Panc1 (cell line): ENCODE measurements at regions not wholly inside any gene's neighbourhood (a gene's known extent, or its start where the extent isn't known, plus 50 kb on each side); places are given as distances from the start of the nearest gene placed in this dataset.

Experiments used
- ATAC-seq: fragments of 200-7000 bp; cut with Tn5 transposase; 2 replicates; pipeline ENCODE4 v1.9.1; 2020; ENCODE audit warnings: mild to moderate bottlenecking, moderate library complexity
- BruUV-seq: library from RNA; stranded (reverse); fragments of 400-500 nt; replicated peaks from 2 replicates; lab custom pipeline; 2021; lab: Mats Ljungman, UMichigan
- CTCF ChIA-PET: fragments of 300-600 bp; sonication (Branson Sonifier 250); formaldehyde crosslinking; loops from one replicate; lab custom pipeline; 2022; ENCODE audit warnings: antibody characterized with exemption; lab: Charles Lee
- POLR2A ChIA-PET: fragments of 300-600 bp; sonication (Branson Sonifier 250); formaldehyde crosslinking; loops from one replicate; lab custom pipeline; 2022; ENCODE audit warnings: antibody characterized with exemption; lab: Charles Lee
- DNase-seq: peaks from one replicate; pipeline ENCODE4 v3.0.0-alpha.2; 2010; ENCODE audit warnings: low read depth, low spot score
- H3K27ac ChIP-seq: 2 replicates; pipeline ENCODE4 v1.5.1; 2011; ENCODE audit warnings: mild to moderate bottlenecking, low read length, inconsistent platforms
- H3K27me3 ChIP-seq: fragments of 200-500 bp; sonication (Bioruptor generic); 2 replicates; pipeline ENCODE4 v1.6.0; 2014; ENCODE audit warnings: low read length, inconsistent platforms; ENCODE audit not compliant: control insufficient read depth, insufficient read depth
- H3K36me3 ChIP-seq: fragments of 200-500 bp; sonication (Bioruptor generic); 2 replicates; pipeline ENCODE4 v1.5.1; 2014; ENCODE audit warnings: inconsistent platforms, mild to moderate bottlenecking, low read length, moderate library complexity; ENCODE audit not compliant: control insufficient read depth, insufficient read depth
- H3K4me1 ChIP-seq: 2 replicates; pipeline ENCODE4 v1.5.1; 2011; ENCODE audit warnings: inconsistent platforms, mild to moderate bottlenecking, low read length, moderate library complexity; ENCODE audit not compliant: control insufficient read depth, insufficient read depth
- H3K4me3 ChIP-seq, 2 experiments: 2 replicates each; pipeline ENCODE4 v1.5.1; 2011 to 2012; ENCODE audit warnings: low read depth in 2 of 2, low read length in 2 of 2, mild to moderate bottlenecking in 2 of 2, inconsistent platforms in 1 of 2, moderate library complexity in 1 of 2
- H3K9me3 ChIP-seq: fragments of 200-500 bp; sonication (Bioruptor generic); 2 replicates; pipeline ENCODE4 v1.5.1; 2014; ENCODE audit warnings: low read depth, mild to moderate bottlenecking, inconsistent platforms, low read length, moderate library complexity; ENCODE audit not compliant: control insufficient read depth, insufficient read depth
- CTCF ChIP-seq: fragments of 450-650 bp; IDR thresholded peaks from 2 replicates; pipeline ENCODE4 v1.5.1; 2017; ENCODE audit warnings: mild to moderate bottlenecking
- POLR2AphosphoS5 ChIP-seq: IDR thresholded peaks from 2 replicates; pipeline ENCODE4 v1.6.1; 2012; ENCODE audit warnings: mild to moderate bottlenecking, low read depth, low read length, moderate library complexity
- REST ChIP-seq, 2 experiments: IDR thresholded peaks; 2 replicates each; pipeline ENCODE4 v1.6.1; 2011 to 2012; ENCODE audit warnings: low read depth in 2 of 2, control low read depth in 1 of 2, low read length in 1 of 2, mild to moderate bottlenecking in 1 of 2, moderate library complexity in 1 of 2; ENCODE audit not compliant: insufficient read depth in 1 of 2
- SIN3A ChIP-seq: IDR thresholded peaks from 2 replicates; pipeline ENCODE4 v1.6.1; 2012; ENCODE audit warnings: low read depth, mild to moderate bottlenecking, low read length, moderate library complexity, borderline replicate concordance; ENCODE audit not compliant: insufficient read depth
- TCF7L2 ChIP-seq: IDR thresholded peaks from 2 replicates; pipeline ENCODE4 v1.6.1; 2011; ENCODE audit warnings: mild to moderate bottlenecking, low read depth, low read length, inconsistent platforms
- in situ Hi-C: cut with HindIII; loops from 2 replicates; pipeline ENCODE4 v1.10.0; 2016; ENCODE audit warnings: low sequenced_read_pairs, low pct_unique_long_range_greater_than_20kb
- intact Hi-C: fragments of 100-400 bp; cut with micrococcal nuclease; formaldehyde crosslinking; loops from one replicate; pipeline ENCODE4 v1.10.0; 2022; ENCODE audit not compliant: unreplicated experiment

GRCh38 chr1:93811326-93812065 is 67.5 kb downstream of the DNTTIP2 start:
- no TSS peak for BruUV-seq
- Histone ChIP-seq H3K9me3 (peaks cover 8% of the 10 kb centered on the region; the same call in 1 of the 2 replicates), H3K27ac (peak overlapping the region; percentile 69), H3K4me1 (peaks cover 7% of the 10 kb centered on the region), H3K4me3 (no peak overlapping the region), H3K36me3 (no peaks in the 10 kb centered on the region), H3K27me3 (no peaks in the 10 kb centered on the region)
- in situ Hi-C loops, result no loop called here
- intact Hi-C loops, result loop anchor here (5.0 kb wide), 1 partner anchor 129 kb away; the partner anchor contains the start of gene BCAR3
- TF ChIP-seq POLR2AphosphoS5, result no peak
- ChIA-PET POLR2A (no interaction called here), CTCF (interaction anchor here (0.6 kb wide), 1 partner anchor 181 kb away, joined by 3 read pairs; no protein-coding TSS in a partner anchor)
- no peak for DNase-seq
- no peak for ATAC-seq

- BruUV-seq, result no TSS peak
- peaks cover 7% of the 10 kb centered on the region for H3K4me1 ChIP-seq
- ATAC-seq, result no peak
- peak overlapping the region; percentile 34; the same call in 1 of the 2 replicates for H3K27ac ChIP-seq
- no peaks in the 10 kb centered on the region for H3K27me3 ChIP-seq
- ChIA-PET CTCF (no interaction called here), POLR2A (no interaction called here)
- intact Hi-C loops, result loop anchor here (5.0 kb wide), 1 partner anchor 128 kb away; the partner anchor contains the start of gene BCAR3
- H3K9me3 ChIP-seq, result peaks cover 8% of the 10 kb centered on the region; the same call in 1 of the 2 replicates
- H3K4me3 ChIP-seq, result no peak overlapping the region
- in situ Hi-C loops, result no loop called here
- no peaks in the 10 kb centered on the region for H3K36me3 ChIP-seq
- DNase-seq, result no peak
- TF ChIP-seq CTCF (no peak), POLR2AphosphoS5 (no peak), TCF7L2 (no peak), SIN3A (no peak), REST (IDR thresholded peaks at IDR 0.05; ENCODE audit: insufficient read depth in 1 of 2, low read depth in 2 of 2, low read length in 1 of 2) (no peak)
Observed at GRCh38 chr1:93810316-93810715, 68.7 kb downstream of the DNTTIP2 start.

GRCh38 chr1:93808871-93809270 is 70.1 kb downstream of the DNTTIP2 start:
- DNase-seq, result no peak
- intact Hi-C loops, result no loop called here
- Histone ChIP-seq H3K36me3 (no peaks in the 10 kb centered on the region), H3K27ac (no peak overlapping the region), H3K27me3 (no peaks in the 10 kb centered on the region), H3K9me3 (peaks cover 8% of the 10 kb centered on the region; the same call in 1 of the 2 replicates), H3K4me3 (no peak overlapping the region), H3K4me1 (peaks cover 18% of the 10 kb centered on the region)
- ATAC-seq, result no peak
- ChIA-PET CTCF (no interaction called here), POLR2A (no interaction called here)
- BruUV-seq, result no TSS peak
- in situ Hi-C loops, result no loop called here
- TF ChIP-seq TCF7L2, result no peak
- no peak for TF ChIP-seq POLR2AphosphoS5
- TF ChIP-seq CTCF, result no peak
- no peak for TF ChIP-seq SIN3A
- TF ChIP-seq REST (IDR thresholded peaks at IDR 0.05; ENCODE audit: insufficient read depth in 1 of 2, low read depth in 2 of 2, low read length in 1 of 2), result no peak
